ENCODE measurements at regions not wholly inside any gene's neighbourhood (a gene's known extent, or its start where the extent isn't known, plus 50 kb on each side); places are given as distances from the start of the nearest gene placed in this dataset.

GRCh38 chrX:38919853-38920528 lies 118.7 kb downstream of the MID1IP1 start:
- no peak overlapping the region for H3K27ac ChIP-seq (ENCODE audit: low read depth in 2 of 2, low read length in 1 of 2)
- no peak overlapping the region for H3K4me3 ChIP-seq (ENCODE audit: low read depth in 2 of 2, low read length in 1 of 2)
- H3K9me3 ChIP-seq = no peaks in the 10 kb centered on the region
- ChIA-PET POLR2A (no interaction called here), CTCF (no interaction called here)
- H3K4me1 ChIP-seq (ENCODE audit: control insufficient read depth in 1 of 2, insufficient read depth in 2 of 2, low read depth in 1 of 2, low read length in 1 of 2) = no peaks in the 10 kb centered on the region
- H3K27me3 ChIP-seq (ENCODE audit: insufficient read depth) = no peaks in the 10 kb centered on the region; the same call in 1 of the 2 replicates
- 34% methylated on average over 5 of the region's 5 CpGs for WGBS (ENCODE audit: low lambda C conversion rate)
- no peak overlapping the region for H2AFZ ChIP-seq (ENCODE audit: low read depth)
- no peak overlapping the region for H3K9ac ChIP-seq
- H3K79me2 ChIP-seq (ENCODE audit: insufficient read depth) = no peaks in the 10 kb centered on the region
- H4K20me1 ChIP-seq (ENCODE audit: insufficient read depth) = no peaks in the 10 kb centered on the region
- TF ChIP-seq IRF3 (IDR thresholded peaks at IDR 0.05; ENCODE audit: low read depth, low read length) (no peak), ZBTB33 (IDR thresholded peaks at IDR 0.05; ENCODE audit: borderline replicate concordance, low read depth) (no peak), RAD21 (IDR thresholded peaks at IDR 0.05; ENCODE audit: low read length) (no peak), ELF1 (IDR thresholded peaks at IDR 0.05) (no peak), TEAD4 (IDR thresholded peaks at IDR 0.05; ENCODE audit: borderline replicate concordance, insufficient read depth) (no peak), EP300 (IDR thresholded peaks at IDR 0.05; ENCODE audit: borderline replicate concordance in 1 of 2, low read depth in 1 of 2, low read length in 1 of 2) (no peak), REST (IDR thresholded peaks at IDR 0.05; ENCODE audit: low read depth, low read length) (no peak), MXI1 (IDR thresholded peaks at IDR 0.05; ENCODE audit: low read depth, low read length) (no peak), GATA2 (CRISPR knock-in tag; IDR thresholded peaks at IDR 0.05) (no peak), NRF1 (IDR thresholded peaks at IDR 0.05; ENCODE audit: low read depth, low read length) (no peak), YY1 (IDR thresholded peaks at IDR 0.05; ENCODE audit: low read depth) (no peak), USF2 (IDR thresholded peaks at IDR 0.05; ENCODE audit: borderline replicate concordance, low read depth, low read length) (no peak), FOSL2 (IDR thresholded peaks at IDR 0.05; ENCODE audit: borderline replicate concordance, low read depth) (no peak), NFIC (IDR thresholded peaks at IDR 0.05; ENCODE audit: borderline replicate concordance) (no peak), MAX (IDR thresholded peaks at IDR 0.05; ENCODE audit: low read depth) (no peak), CHD2 (IDR thresholded peaks at IDR 0.05; ENCODE audit: low read length, partially characterized antibody) (no peak), RCOR1 (IDR thresholded peaks at IDR 0.05; ENCODE audit: low read length) (no peak), USF1 (IDR thresholded peaks at IDR 0.05; ENCODE audit: borderline replicate concordance, low read depth) (no peak)
- no peaks in the 10 kb centered on the region for H3F3A ChIP-seq (replicated peaks; ENCODE audit: insufficient read depth)
- DNase-seq = no peak
- no peak overlapping the region for H3K4me2 ChIP-seq
- H3K9me2 ChIP-seq = no peaks in the 10 kb centered on the region
- no peaks in the 10 kb centered on the region for H3K36me3 ChIP-seq (replicated peaks in 1 of 2; ENCODE audit: control insufficient read depth in 1 of 2, insufficient read depth in 2 of 2, low read length in 1 of 2)
